HG03280 (cell line): ENCODE measurements at regions not wholly inside any gene's neighbourhood (a gene's known extent, or its start where the extent isn't known, plus 50 kb on each side); places are given as distances from the start of the nearest gene placed in this dataset.
"Not testable (repeated sequence)": the region's sequence is repeated elsewhere in the genome, so short reads cannot be mapped to it uniquely, and the experiment has no call there.

Experiments used
- ATAC-seq: cut with Tn5 transposase; IDR thresholded peaks from one replicate; pipeline ENCODE4 v1.9.1; 2021; ENCODE audit warnings: mild to moderate bottlenecking, moderate library complexity; ENCODE audit not compliant: unreplicated experiment

DNA sequence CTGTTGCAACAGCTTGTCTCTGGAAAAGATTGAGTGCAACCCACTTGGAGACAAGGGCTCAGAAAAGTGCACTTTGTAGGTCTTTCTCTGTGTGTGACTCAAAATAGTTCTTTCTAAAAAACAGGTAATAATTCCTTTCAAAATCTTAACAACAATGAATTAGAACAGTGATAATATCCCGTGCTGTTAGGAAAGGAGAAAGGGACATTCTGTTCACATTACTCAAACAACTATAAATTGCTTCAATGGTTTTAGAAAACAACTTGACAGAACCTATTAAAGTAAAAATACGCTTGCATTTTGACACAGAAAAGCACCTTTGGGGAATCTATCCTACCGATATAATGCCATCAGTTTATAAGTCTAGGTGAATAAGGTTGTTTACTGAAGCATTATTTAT lies 468.1 kb upstream of the DPP6 start:
- ATAC-seq = no peak

DNA sequence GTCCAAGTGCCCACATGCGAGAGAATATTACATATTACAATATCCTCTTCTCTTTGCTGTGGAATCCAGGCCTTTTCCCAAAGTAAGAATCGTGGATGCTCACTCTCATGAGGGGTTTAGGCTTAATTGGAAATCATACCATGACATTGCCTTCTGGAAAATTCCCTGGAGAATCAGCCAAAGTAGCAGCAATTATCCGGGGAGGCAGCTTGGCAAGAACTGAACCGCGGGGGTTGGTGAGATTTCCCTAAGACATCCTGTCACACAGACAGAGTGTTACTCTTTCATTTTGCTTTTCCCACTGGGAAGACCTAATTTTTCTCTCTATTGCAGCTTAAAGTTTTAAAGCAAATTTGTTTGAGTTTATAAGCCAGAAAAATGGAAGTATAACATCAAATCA lies 463.6 kb upstream of the DPP6 start:
- ATAC-seq = no peak

DNA sequence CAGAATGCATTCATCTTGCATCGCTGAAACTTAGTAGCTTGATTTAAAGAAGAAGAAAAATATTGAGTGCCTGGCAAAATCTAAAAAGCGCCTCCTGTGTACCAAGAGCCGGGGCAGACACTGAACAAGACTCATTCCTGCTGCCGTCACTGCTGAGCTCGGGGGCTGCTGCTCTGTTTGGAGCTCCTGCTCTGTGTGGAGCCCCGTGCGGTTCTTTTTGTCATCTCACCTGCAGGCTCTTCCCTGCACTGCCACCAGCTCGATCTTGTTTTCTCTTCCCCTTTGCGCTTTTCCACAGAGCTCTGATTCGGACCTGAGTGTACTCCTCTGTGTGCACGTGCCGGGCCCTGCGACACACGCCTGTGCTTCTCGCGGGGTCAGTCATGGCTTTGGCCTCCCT lies 462.1 kb upstream of the DPP6 start:
- no peak for ATAC-seq

DNA sequence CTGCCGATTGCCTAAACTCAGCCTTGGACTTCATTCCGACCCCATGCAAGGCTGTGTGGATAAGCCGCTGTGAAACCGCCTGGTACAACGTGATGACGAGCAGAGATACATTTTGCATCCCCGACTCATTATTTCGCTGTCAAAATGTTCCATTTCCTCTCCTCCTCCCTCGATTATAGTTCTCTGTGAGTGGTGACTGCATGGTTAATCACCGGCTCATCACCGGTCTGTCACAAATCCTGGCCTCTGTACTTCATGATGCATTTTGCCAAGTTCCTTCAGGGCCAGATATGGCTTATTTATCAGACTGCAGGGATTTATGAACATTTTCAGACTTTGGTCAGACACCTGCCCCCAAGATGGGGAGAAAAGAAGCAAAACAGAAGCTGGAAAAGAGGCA lies 461.6 kb upstream of the DPP6 start:
- ATAC-seq = no peak

DNA sequence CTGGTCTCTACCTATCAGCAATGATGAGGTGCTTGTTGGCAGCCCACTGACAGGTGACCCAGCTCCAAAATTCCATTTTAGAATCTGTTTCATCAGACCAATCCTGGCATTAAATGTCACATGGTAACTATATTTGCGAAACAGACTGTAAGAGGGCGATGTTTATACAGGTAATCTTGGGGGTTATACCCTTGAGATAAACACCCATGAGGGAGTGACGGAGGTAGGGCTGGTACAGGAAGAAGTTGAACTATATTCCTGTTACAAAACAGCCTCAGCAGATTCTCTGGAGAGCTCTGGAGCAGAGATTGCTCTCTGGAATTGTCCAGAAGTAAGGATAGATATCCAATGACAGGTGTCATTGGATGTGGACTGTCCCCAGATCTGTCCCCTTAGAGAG lies 444.8 kb upstream of the DPP6 start:
- no peak for ATAC-seq

DNA sequence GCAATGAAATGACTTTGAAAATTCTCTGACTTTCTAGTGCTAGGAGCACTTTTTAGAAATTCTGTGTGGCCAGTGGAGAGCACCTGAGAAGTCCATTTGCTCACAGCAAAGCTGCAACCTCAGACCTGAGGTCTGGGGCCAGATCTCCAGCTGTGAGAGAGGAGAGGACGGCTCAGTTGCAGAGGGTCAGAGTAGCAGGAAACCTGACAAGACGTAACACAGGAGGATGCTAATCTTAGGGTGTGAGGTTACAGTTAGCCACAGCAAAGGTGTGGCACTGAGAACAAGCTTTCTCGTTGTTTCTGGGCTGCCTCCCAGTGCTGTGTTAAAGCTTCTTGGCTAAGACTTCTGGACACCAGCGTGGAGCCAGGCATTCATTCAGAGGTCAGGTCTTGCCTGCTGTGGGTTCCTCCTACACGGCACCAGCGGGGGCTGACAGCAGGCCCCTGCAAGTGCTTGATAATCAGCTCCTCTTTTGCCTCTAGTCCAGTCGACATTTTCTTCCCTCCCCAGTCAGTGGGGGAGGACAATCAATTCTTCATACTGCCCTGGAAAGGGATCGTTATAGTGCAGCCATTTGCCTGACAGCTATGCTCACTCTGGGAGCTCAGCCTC lies 435.4 kb upstream of the DPP6 start:
- ATAC-seq = no peak

DNA sequence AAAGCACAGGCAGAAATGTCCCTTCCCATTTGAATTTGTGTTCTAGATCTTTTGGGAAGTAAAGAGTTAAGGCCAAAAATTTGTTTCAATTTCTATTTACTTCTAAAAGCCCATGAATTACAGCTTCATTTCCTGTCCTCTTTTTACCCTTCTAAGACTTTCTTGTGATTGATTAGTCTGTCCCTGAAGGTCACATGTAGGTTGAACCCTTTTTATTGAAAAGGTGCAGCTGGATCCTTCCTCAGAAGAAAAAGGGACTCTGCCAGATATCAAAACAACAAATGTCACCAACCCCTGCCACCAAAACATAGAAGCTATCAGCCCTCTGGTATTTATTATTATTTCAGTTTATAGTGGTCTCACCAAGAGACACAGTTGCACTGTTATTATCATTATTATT lies 424.9 kb upstream of the DPP6 start:
- ATAC-seq = no peak

DNA sequence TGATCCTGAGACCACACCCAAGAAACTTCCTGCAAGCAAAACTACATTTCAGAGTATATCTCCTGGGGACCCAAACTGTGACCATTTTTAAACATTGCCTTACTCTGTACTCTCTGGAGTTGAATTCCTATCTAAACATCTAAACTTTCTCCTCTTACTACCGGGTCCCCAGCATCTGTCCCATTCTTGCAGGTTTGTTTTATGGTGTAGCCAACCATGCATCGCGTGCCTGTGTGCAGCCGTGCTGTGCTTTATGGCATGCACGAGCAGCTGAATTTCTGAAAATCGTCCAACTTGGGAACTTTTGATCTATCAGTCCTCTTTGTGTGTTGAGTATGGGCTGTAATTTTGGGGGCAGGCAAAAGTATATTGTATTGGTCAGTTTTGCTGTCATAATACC lies 423.8 kb upstream of the DPP6 start:
- ATAC-seq = no peak

DNA sequence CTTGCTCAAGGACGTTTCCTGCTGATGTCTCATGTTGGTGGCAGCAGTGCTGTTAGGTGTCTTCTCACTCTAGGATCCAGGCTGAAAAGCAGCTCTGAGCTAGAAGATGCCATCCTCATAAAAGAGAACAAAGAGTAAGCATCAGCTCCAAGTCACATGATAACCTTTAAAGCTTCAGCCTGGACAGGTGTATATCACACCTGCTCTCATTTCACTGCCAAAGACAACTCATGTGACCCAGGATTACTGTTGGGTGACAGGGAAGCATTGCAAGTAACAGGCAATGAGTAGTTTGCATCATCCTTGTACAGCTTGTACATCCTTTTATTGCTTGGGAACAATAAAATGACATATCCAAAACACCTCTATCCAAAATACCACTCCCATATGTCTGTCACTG lies 423.4 kb upstream of the DPP6 start:
- no peak for ATAC-seq

DNA sequence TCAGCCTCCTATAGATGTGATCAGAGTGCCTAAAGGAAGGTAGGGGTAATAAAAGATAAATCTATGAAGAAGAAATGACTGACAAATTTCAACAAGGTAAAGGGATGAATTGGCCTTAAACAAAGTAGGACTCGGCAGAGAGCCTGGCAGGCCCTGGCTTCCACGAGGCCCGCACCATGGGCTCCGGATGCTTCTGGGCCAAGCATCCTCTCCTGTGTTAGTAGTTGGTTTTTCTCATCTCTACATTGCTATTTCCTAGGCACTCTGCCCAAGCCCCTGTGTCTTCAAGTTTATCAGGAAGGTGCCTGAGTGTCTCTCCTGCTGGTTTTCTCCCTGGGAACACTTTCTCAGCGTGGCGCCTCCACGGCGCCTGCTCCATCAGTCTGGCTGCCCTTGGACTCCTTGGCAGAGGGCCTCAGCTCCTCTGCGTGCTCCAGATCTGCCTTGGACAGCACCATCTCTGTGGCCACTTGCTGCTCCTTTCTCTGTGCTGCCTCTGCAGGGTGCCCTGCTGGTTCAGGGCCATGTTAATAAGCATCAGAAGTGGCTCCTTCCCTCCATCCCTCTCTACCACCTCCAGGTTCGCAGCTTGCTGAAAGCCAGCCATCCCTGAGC lies 413.3 kb upstream of the DPP6 start:
- ATAC-seq = no peak

DNA sequence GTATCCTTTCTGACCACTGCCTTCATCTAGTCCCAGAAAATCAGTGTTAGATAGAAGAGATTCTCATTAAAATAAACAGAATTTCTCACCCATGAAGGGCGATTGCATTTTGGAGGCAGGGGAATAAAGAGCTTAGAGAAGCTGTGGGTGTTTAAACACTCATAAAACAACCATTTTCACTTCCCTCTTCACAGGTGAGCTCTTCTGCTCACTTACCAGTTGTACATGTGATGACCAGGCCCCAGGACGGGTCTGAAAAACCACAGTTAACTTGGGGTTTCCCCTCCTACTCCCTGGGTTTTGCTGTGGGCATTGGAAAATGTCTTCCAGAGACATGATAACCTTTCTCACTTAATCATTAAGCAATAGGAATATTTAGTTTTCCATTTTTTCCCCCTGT lies 411.6 kb upstream of the DPP6 start:
- no peak for ATAC-seq

DNA sequence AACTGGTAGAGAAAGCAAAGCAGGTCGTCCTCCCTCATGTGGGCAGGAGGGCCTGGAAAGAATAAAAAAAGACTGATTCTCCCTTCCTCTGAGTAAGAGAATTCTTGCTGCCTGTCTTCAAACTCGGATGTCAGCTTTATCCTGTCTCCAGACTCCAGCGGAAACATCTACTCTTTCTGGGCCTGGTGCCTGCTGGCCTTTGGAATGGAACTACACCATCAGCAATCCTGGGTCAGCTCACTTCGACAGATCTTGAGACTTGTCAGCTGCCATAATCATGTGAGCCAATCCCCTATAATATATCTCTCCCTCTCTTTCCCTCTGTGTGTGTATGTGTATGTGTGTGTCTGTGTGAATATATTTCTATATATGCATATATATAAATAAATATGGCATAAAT lies 411.0 kb upstream of the DPP6 start:
- ATAC-seq = no peak

DNA sequence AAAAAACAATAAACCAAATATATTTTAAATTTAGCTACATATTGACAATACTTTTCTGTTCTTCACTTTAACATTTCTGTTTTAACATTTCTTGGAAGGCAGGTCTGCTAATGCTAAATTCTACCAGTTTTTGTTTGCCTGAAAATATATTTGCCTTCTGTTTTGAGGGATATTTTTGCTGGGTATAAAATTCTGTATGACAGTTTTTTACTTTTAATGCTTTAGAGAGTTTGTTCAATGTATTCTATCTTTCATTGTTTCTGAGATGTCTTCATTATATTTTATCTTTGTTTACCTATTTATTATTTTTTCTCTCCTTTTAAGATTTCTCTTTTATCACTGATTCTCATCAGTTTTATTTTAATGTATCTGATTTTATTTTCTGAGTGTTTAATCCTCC lies 409.2 kb upstream of the DPP6 start:
- no peak for ATAC-seq

DNA sequence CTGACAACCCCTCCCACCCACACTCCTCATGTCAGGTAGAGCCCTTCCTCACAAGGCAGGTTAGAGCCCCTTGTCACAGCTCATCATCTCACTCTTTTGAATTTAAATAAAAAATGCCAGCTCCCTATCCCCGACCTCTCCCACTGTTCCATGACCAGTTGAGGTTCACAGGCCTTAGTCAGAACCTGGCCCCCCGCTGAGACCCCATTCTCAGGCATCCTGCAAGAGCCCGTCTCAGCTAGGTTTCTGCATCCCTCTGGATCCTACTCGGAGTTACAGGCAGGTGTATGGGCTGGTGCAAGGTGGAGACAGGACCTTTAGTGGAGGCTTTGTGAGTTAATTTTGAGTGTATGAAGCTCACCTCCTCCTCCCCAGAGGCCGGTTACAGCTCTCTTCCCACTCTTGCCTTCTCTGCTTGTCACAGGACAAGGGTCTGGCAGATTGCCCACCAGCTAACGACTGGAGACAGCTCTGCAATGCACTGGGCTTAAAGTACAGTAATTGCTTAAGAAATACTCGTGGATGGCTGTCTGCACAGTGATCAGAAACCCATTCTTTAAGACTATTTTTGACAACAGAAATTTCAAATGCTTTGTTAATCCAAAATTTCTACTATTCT lies 394.9 kb upstream of the DPP6 start:
- no peak for ATAC-seq

DNA sequence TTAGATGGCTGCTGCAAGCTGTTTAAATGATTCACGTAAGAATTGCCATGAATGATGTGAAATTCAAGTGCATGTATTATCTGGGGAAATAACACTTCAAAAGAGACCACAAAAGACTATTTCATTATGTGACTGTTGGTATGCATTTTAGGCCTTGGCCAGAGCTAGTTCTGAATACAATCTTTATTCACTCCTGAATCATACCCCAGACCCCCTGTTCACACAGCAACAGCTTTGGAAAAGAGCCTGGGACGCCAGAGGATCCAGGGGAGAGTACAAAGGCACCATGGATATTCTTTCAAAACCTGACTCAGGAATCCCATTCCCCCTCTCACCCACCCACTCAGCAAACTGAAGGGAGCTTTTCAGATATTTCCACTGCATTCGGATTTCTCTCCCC lies 377.1 kb upstream of the DPP6 start:
- ATAC-seq = no peak

DNA sequence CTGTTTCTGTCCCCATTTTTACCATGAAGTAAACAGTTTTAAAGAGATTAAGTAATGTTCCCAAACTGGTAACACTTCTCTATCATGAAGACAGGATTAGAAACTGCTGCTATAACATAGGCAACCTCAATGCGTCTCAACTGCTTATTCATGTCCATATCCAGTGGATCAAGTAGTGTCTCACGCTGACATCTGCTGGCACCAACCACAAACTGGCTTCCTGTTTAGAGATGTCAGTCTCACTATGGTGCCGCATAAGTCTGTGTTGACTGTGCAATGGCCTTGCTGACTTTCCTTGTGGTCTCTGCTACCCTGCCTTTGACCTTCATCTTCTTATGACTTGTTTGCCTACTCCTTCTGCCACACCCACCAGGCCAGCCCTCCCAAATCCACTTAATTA lies 369.6 kb upstream of the DPP6 start:
- ATAC-seq = no peak

DNA sequence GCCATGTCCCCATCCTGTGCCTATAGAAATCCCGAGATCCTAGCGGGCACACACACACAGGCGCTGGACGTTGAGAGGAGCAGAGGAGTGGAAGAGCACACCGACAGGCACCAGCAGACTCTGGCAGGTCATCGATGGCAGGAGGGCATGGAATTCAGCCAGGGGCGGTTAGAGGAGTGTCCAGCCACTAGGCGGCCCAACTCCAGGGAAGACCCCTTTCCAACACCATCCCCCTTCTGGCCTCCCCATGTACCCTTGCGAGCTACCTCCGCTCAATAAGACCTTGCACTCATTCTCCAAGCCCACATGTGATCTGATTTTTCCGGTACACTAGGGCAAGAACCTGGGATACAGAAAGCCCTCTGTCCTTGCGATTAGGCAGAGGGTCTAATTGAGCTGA lies 356.0 kb upstream of the DPP6 start:
- ATAC-seq = no peak

DNA sequence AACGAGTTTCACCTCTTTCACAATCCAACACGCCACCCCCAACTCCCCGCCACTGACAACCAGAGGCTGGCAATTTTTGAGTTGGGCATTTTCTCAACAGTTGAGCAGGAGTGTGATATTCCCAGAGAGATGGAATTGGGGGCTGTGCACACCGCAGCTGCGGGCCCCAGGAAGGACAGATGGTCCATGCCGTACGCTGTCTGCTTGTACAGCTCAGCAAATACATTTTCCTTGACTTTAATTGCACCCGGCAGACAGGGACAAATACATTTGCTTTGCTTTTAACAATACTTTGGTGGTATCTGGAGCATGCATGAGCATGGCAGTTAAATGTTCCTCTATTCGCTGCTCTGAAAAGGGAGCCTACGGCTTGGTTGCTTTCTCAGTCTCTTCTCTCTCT lies 354.2 kb upstream of the DPP6 start:
- no peak for ATAC-seq

DNA sequence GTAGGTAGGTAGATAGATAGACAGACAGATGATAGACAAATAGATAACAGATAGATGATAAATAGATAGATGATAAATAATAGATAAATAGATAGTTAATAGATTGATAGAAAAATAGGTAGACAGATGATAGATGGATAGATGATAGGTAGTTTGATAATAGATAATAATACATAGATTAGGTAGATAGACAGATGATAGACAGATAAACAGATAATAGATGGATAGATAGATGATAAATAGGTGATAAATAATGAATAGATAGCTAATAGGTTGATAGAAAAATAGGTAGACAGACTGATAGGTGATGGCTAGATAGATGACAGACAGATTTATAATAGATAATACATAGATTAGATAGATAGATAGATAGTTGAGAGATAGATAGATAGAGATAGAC lies 350.5 kb upstream of the DPP6 start:
- ATAC-seq = no peak

DNA sequence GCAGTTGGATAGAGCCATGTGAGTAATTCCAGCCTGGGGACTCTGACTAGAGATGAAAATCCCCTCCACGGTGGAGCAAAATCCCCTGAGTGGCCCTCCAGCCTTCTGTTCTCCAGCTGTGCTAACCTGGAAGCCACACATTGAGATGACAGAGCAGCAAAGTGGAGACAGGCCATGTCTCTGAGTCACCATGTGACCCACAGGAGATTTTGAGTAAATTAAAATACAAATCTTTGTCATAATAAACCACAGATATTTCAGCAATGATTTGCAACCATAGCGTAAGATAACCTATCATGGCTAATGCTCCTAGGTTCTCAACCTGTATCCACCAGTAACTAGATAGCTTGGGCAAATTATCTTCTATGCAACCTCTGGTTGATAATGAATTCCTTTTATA lies 328.3 kb upstream of the DPP6 start:
- not testable (repeated sequence) for ATAC-seq

DNA sequence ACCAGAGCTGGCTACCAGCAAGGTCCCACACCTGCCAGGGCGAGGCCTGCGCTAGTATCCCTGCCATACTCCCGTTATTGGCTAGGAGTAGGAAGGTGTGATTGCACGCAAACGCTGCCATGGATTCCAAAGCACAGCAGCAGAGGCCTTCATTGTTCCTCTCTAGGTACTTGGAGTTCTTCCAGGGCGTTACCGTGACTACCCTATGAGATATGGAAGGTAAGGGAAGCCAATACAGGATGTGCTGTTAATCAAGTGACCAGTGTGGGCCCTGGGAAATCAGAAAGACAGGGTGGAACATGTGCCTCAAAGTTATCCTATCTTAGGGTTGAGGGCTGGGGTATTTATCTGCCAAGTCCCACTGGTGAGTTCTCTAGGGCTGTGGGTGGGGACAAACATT lies 320.7 kb upstream of the DPP6 start:
- not testable (repeated sequence) for ATAC-seq

DNA sequence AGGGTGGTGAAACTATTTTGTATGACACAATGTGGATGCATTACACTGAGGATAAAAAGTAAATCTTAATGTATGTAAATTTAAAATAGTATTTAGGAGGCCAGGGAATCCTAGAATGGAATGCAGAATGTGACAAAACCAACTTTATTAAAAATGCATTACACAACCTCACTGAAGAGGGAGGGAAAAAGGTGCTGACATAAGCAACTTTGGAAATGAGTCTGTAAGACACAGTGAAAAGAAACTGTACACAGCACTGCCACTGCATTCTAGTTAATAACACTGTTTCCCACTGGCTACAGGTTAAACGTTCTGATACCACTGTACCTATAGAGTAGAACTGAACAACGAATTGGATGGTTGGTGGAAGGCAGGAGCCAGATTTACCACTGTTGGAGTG lies 308.8 kb upstream of the DPP6 start:
- ATAC-seq = not testable (repeated sequence)

DNA sequence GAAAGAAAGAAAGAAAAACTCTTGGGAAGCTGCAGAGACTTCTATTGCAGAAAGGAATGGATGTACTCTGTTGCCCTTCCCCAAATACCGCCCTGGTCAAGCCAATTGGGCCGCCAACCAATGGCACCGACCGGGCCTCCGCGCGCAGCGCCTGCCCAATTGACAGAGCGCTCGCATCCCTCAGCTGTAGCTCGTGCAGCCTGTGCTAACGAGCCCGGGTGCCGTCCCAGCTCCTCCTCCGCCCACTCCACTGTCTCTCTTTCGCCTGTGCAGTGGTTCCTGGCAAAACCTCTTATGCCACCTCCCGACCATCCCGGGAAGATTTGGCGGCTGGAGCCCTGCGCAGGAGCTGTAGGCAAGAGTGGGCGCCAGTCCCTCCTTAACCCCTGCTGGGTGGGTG lies 304.2 kb upstream of the DPP6 start:
- ATAC-seq = not testable (repeated sequence)
